ENCODE measurements at regions not wholly inside any gene's neighbourhood (a gene's known extent, or its start where the extent isn't known, plus 50 kb on each side); places are given as distances from the start of the nearest gene placed in this dataset.

GRCh38 chr5:169411786-169412430, 111.0 kb upstream of the SLIT3 start:
- Histone ChIP-seq H3K27me3 (ENCODE audit: control insufficient read depth in 2 of 2, insufficient read depth in 1 of 2, low read length in 1 of 2) (no peaks in the 10 kb centered on the region), H3K27ac (ENCODE audit: low read depth in 1 of 2, low read length in 1 of 2) (no peak overlapping the region), H3K4me1 (ENCODE audit: control insufficient read depth in 2 of 2, insufficient read depth in 2 of 2, low read length in 2 of 2) (no peaks in the 10 kb centered on the region), H3K9me3 (ENCODE audit: control insufficient read depth in 2 of 2, insufficient read depth in 1 of 2, low read length in 1 of 2) (no peaks in the 10 kb centered on the region), H3K36me3 (ENCODE audit: control insufficient read depth in 2 of 2, insufficient read depth in 2 of 2, low read length in 1 of 2) (no peaks in the 10 kb centered on the region), H3K4me3 (ENCODE audit: low read length in 2 of 2) (no peak overlapping the region)
- no peak for DNase-seq (ENCODE audit: low read depth in 6 of 9, low spot score in 9 of 9)
- WGBS = 70% methylated on average over 1 of the region's 1 CpG

GRCh38 chr5:169410996-169411783, 110.3 kb upstream of the SLIT3 start:
- DNase-seq (ENCODE audit: low read depth in 6 of 9, low spot score in 9 of 9) = no peak
- Histone ChIP-seq H3K36me3 (ENCODE audit: control insufficient read depth in 2 of 2, insufficient read depth in 2 of 2, low read length in 1 of 2) (no peaks in the 10 kb centered on the region), H3K9me3 (ENCODE audit: control insufficient read depth in 2 of 2, insufficient read depth in 1 of 2, low read length in 1 of 2) (no peaks in the 10 kb centered on the region), H3K4me1 (ENCODE audit: control insufficient read depth in 2 of 2, insufficient read depth in 2 of 2, low read length in 2 of 2) (no peaks in the 10 kb centered on the region), H3K4me3 (ENCODE audit: low read length in 2 of 2) (no peak overlapping the region), H3K27ac (ENCODE audit: low read depth in 1 of 2, low read length in 1 of 2) (no peak overlapping the region), H3K27me3 (ENCODE audit: control insufficient read depth in 2 of 2, insufficient read depth in 1 of 2, low read length in 1 of 2) (no peaks in the 10 kb centered on the region)
- WGBS = 92% methylated on average over 6 of the region's 6 CpGs

- DNase-seq (ENCODE audit: low read depth in 6 of 9, low spot score in 9 of 9) = no peak
- Histone ChIP-seq H3K4me3 (ENCODE audit: low read length in 2 of 2) (no peak overlapping the region), H3K36me3 (ENCODE audit: control insufficient read depth in 2 of 2, insufficient read depth in 2 of 2, low read length in 1 of 2) (no peaks in the 10 kb centered on the region), H3K4me1 (ENCODE audit: control insufficient read depth in 2 of 2, insufficient read depth in 2 of 2, low read length in 2 of 2) (no peaks in the 10 kb centered on the region), H3K9me3 (ENCODE audit: control insufficient read depth in 2 of 2, insufficient read depth in 1 of 2, low read length in 1 of 2) (no peaks in the 10 kb centered on the region), H3K27ac (ENCODE audit: low read depth in 1 of 2, low read length in 1 of 2) (no peak overlapping the region), H3K27me3 (ENCODE audit: control insufficient read depth in 2 of 2, insufficient read depth in 1 of 2, low read length in 1 of 2) (no peaks in the 10 kb centered on the region)
- 72% methylated on average over 1 of the region's 1 CpG for WGBS
These were observed 107.8 kb upstream of the SLIT3 start for GRCh38 chr5:169408731-169409130.

GRCh38 chr5:169408171-169408570, 107.2 kb upstream of the SLIT3 start:
- no peak overlapping the region for H3K27ac ChIP-seq (ENCODE audit: low read depth in 1 of 2, low read length in 1 of 2)
- H3K4me1 ChIP-seq (ENCODE audit: control insufficient read depth in 2 of 2, insufficient read depth in 2 of 2, low read length in 2 of 2) = no peaks in the 10 kb centered on the region
- 83% methylated on average over 4 of the region's 4 CpGs for WGBS
- H3K36me3 ChIP-seq (ENCODE audit: control insufficient read depth in 2 of 2, insufficient read depth in 2 of 2, low read length in 1 of 2) = no peaks in the 10 kb centered on the region
- no peaks in the 10 kb centered on the region for H3K27me3 ChIP-seq (ENCODE audit: control insufficient read depth in 2 of 2, insufficient read depth in 1 of 2, low read length in 1 of 2)
- DNase-seq (ENCODE audit: low read depth in 6 of 9, low spot score in 9 of 9) = no peak
- no peak overlapping the region for H3K4me3 ChIP-seq (ENCODE audit: low read length in 2 of 2)
- no peaks in the 10 kb centered on the region for H3K9me3 ChIP-seq (ENCODE audit: control insufficient read depth in 2 of 2, insufficient read depth in 1 of 2, low read length in 1 of 2)

- Histone ChIP-seq H3K27ac (ENCODE audit: low read depth in 1 of 2, low read length in 1 of 2) (no peak overlapping the region), H3K9me3 (ENCODE audit: control insufficient read depth in 2 of 2, insufficient read depth in 1 of 2, low read length in 1 of 2) (no peaks in the 10 kb centered on the region), H3K4me3 (ENCODE audit: low read length in 2 of 2) (no peak overlapping the region), H3K27me3 (ENCODE audit: control insufficient read depth in 2 of 2, insufficient read depth in 1 of 2, low read length in 1 of 2) (no peaks in the 10 kb centered on the region), H3K4me1 (ENCODE audit: control insufficient read depth in 2 of 2, insufficient read depth in 2 of 2, low read length in 2 of 2) (no peaks in the 10 kb centered on the region), H3K36me3 (ENCODE audit: control insufficient read depth in 2 of 2, insufficient read depth in 2 of 2, low read length in 1 of 2) (no peaks in the 10 kb centered on the region)
- WGBS = 85% methylated on average over 3 of the region's 3 CpGs
- no peak for DNase-seq (ENCODE audit: low read depth in 6 of 9, low spot score in 9 of 9)
These were observed 103.3 kb upstream of the SLIT3 start for GRCh38 chr5:169404223-169404622.

GRCh38 chr5:169398515-169398914, 97.6 kb upstream of the SLIT3 start:
- no peak overlapping the region for H3K4me3 ChIP-seq (ENCODE audit: low read length in 2 of 2)
- no peaks in the 10 kb centered on the region for H3K9me3 ChIP-seq (ENCODE audit: control insufficient read depth in 2 of 2, insufficient read depth in 1 of 2, low read length in 1 of 2)
- DNase-seq (ENCODE audit: low read depth in 6 of 9, low spot score in 9 of 9) = no peak
- H3K4me1 ChIP-seq (ENCODE audit: control insufficient read depth in 2 of 2, insufficient read depth in 2 of 2, low read length in 2 of 2) = no peaks in the 10 kb centered on the region
- no peaks in the 10 kb centered on the region for H3K36me3 ChIP-seq (ENCODE audit: control insufficient read depth in 2 of 2, insufficient read depth in 2 of 2, low read length in 1 of 2)
- no peaks in the 10 kb centered on the region for H3K27me3 ChIP-seq (ENCODE audit: control insufficient read depth in 2 of 2, insufficient read depth in 1 of 2, low read length in 1 of 2)
- H3K27ac ChIP-seq (ENCODE audit: low read depth in 1 of 2, low read length in 1 of 2) = no peak overlapping the region
- 93% methylated on average over 1 of the region's 1 CpG for WGBS

- Histone ChIP-seq H3K36me3 (ENCODE audit: control insufficient read depth in 2 of 2, insufficient read depth in 2 of 2, low read length in 1 of 2) (no peaks in the 10 kb centered on the region), H3K27me3 (ENCODE audit: control insufficient read depth in 2 of 2, insufficient read depth in 1 of 2, low read length in 1 of 2) (no peaks in the 10 kb centered on the region), H3K4me3 (ENCODE audit: low read length in 2 of 2) (no peak overlapping the region), H3K27ac (ENCODE audit: low read depth in 1 of 2, low read length in 1 of 2) (no peak overlapping the region), H3K9me3 (ENCODE audit: control insufficient read depth in 2 of 2, insufficient read depth in 1 of 2, low read length in 1 of 2) (no peaks in the 10 kb centered on the region), H3K4me1 (ENCODE audit: control insufficient read depth in 2 of 2, insufficient read depth in 2 of 2, low read length in 2 of 2) (no peaks in the 10 kb centered on the region)
- no peak for DNase-seq (ENCODE audit: low read depth in 6 of 9, low spot score in 9 of 9)
- 98% methylated on average over 1 of the region's 1 CpG for WGBS
These were observed 94.2 kb upstream of the SLIT3 start for GRCh38 chr5:169395136-169395535.

GRCh38 chr5:169394371-169394770, 93.4 kb upstream of the SLIT3 start:
- Histone ChIP-seq H3K9me3 (ENCODE audit: control insufficient read depth in 2 of 2, insufficient read depth in 1 of 2, low read length in 1 of 2) (no peaks in the 10 kb centered on the region), H3K4me3 (ENCODE audit: low read length in 2 of 2) (no peak overlapping the region), H3K4me1 (ENCODE audit: control insufficient read depth in 2 of 2, insufficient read depth in 2 of 2, low read length in 2 of 2) (no peaks in the 10 kb centered on the region), H3K27me3 (ENCODE audit: control insufficient read depth in 2 of 2, insufficient read depth in 1 of 2, low read length in 1 of 2) (no peaks in the 10 kb centered on the region), H3K36me3 (ENCODE audit: control insufficient read depth in 2 of 2, insufficient read depth in 2 of 2, low read length in 1 of 2) (no peaks in the 10 kb centered on the region), H3K27ac (ENCODE audit: low read depth in 1 of 2, low read length in 1 of 2) (no peak overlapping the region)
- no peak for DNase-seq (ENCODE audit: low read depth in 6 of 9, low spot score in 9 of 9)
- 89% methylated on average over 4 of the region's 4 CpGs for WGBS

- no peak overlapping the region for H3K27ac ChIP-seq (ENCODE audit: low read depth in 1 of 2, low read length in 1 of 2)
- DNase-seq (ENCODE audit: low read depth in 6 of 9, low spot score in 9 of 9) = no peak
- no peaks in the 10 kb centered on the region for H3K9me3 ChIP-seq (ENCODE audit: control insufficient read depth in 2 of 2, insufficient read depth in 1 of 2, low read length in 1 of 2)
- 89% methylated on average over 1 of the region's 1 CpG for WGBS
- H3K36me3 ChIP-seq (ENCODE audit: control insufficient read depth in 2 of 2, insufficient read depth in 2 of 2, low read length in 1 of 2) = no peaks in the 10 kb centered on the region
- no peak overlapping the region for H3K4me3 ChIP-seq (ENCODE audit: low read length in 2 of 2)
- H3K27me3 ChIP-seq (ENCODE audit: control insufficient read depth in 2 of 2, insufficient read depth in 1 of 2, low read length in 1 of 2) = no peaks in the 10 kb centered on the region
- H3K4me1 ChIP-seq (ENCODE audit: control insufficient read depth in 2 of 2, insufficient read depth in 2 of 2, low read length in 2 of 2) = no peaks in the 10 kb centered on the region
These were observed 93.0 kb upstream of the SLIT3 start for GRCh38 chr5:169393907-169394306.

All from thymus (tissue), 11 donors.